HEK293 (cell line): ENCODE measurements at regions not wholly inside any gene's neighbourhood (a gene's known extent, or its start where the extent isn't known, plus 50 kb on each side); places are given as distances from the start of the nearest gene placed in this dataset.
A peak's percentile ranks its signal among the peaks of the same experiment; 100 is the strongest.

ENCODE experiments used
- EGR2 ChIP-seq: fragments of 450-650 bp; formaldehyde crosslinking; IDR thresholded peaks from 2 replicates; pipeline ENCODE4 v1.5.1; 2016; ENCODE audit warnings: low read depth, missing biosample characterization, missing genetic modification characterization
- FEZF1 ChIP-seq: fragments of 450-650 bp; formaldehyde crosslinking; IDR thresholded peaks from 2 replicates; pipeline ENCODE4 v1.5.1; 2016; ENCODE audit warnings: missing biosample characterization, missing genetic modification characterization
- GLI2 ChIP-seq: fragments of 450-650 bp; formaldehyde crosslinking; IDR thresholded peaks from 2 replicates; pipeline ENCODE4; 2017; ENCODE audit warnings: missing biosample characterization, missing genetic modification characterization, low read depth, borderline replicate concordance
- GLI4 ChIP-seq: fragments of 450-650 bp; formaldehyde crosslinking; IDR thresholded peaks from 2 replicates; pipeline ENCODE4 v1.5.1; 2016; ENCODE audit warnings: missing biosample characterization, missing genetic modification characterization
- GLIS1 ChIP-seq: fragments of 450-650 bp; formaldehyde crosslinking; IDR thresholded peaks from 2 replicates; pipeline ENCODE4 v1.5.1; 2016; ENCODE audit warnings: missing biosample characterization, missing genetic modification characterization
- HOXD13 ChIP-seq: sonication (generic); formaldehyde crosslinking; IDR thresholded peaks from 2 replicates; pipeline ENCODE4 v1.8.0; 2022; ENCODE audit warnings: missing genetic modification reagents, borderline replicate concordance
- IKZF3 ChIP-seq: fragments of 450-650 bp; IDR thresholded peaks from 2 replicates; pipeline ENCODE4 v1.5.0; 2018; ENCODE audit warnings: missing biosample characterization, mild to moderate bottlenecking, missing genetic modification characterization, moderate library complexity
- KLF1 ChIP-seq: fragments of 450-650 bp; formaldehyde crosslinking; IDR thresholded peaks from 2 replicates; pipeline ENCODE4 v1.5.1; 2016; ENCODE audit warnings: missing biosample characterization, missing genetic modification characterization
- MYNN ChIP-seq: fragments of 450-650 bp; formaldehyde crosslinking; IDR thresholded peaks from 2 replicates; pipeline ENCODE4 v1.5.1; 2016; ENCODE audit warnings: missing biosample characterization, missing genetic modification characterization, borderline replicate concordance
- OSR2 ChIP-seq: fragments of 450-650 bp; formaldehyde crosslinking; IDR thresholded peaks from 2 replicates; pipeline ENCODE4 v1.5.1; 2016; ENCODE audit warnings: missing biosample characterization, missing genetic modification characterization
- OVOL3 ChIP-seq: fragments of 450-650 bp; formaldehyde crosslinking; IDR thresholded peaks from 2 replicates; pipeline ENCODE4 v1.5.1; 2016; ENCODE audit warnings: missing biosample characterization, missing genetic modification characterization
- YY1 ChIP-seq: fragments of 450-650 bp; formaldehyde crosslinking; IDR thresholded peaks from 2 replicates; pipeline ENCODE4 v1.5.1; 2018; ENCODE audit warnings: missing biosample characterization, missing genetic modification characterization
- ZBTB17 ChIP-seq: fragments of 450-650 bp; formaldehyde crosslinking; IDR thresholded peaks from 2 replicates; pipeline ENCODE4 v1.5.1; 2016; ENCODE audit warnings: missing biosample characterization, missing genetic modification characterization
- ZEB2 ChIP-seq: fragments of 450-650 bp; formaldehyde crosslinking; IDR thresholded peaks from 2 replicates; pipeline ENCODE4 v1.5.1; 2016; ENCODE audit warnings: missing biosample characterization, missing genetic modification characterization
- ZNF10 ChIP-seq: fragments of 450-650 bp; formaldehyde crosslinking; IDR thresholded peaks from 2 replicates; pipeline ENCODE4 v1.5.1; 2017; ENCODE audit warnings: missing biosample characterization, missing genetic modification characterization
- ZNF112 ChIP-seq: fragments of 450-650 bp; formaldehyde crosslinking; IDR thresholded peaks from 2 replicates; pipeline ENCODE4 v1.5.0; 2017; ENCODE audit warnings: missing biosample characterization, missing genetic modification characterization
- ZNF114 ChIP-seq: fragments of 450-650 bp; formaldehyde crosslinking; IDR thresholded peaks from 2 replicates; pipeline ENCODE4 v1.5.0; 2017; ENCODE audit warnings: missing biosample characterization, missing genetic modification characterization
- ZNF16 ChIP-seq: fragments of 450-650 bp; formaldehyde crosslinking; IDR thresholded peaks from 2 replicates; pipeline ENCODE4 v1.5.1; 2016; ENCODE audit warnings: low read depth, missing biosample characterization, missing genetic modification characterization
- ZNF221 ChIP-seq: fragments of 450-650 bp; formaldehyde crosslinking; IDR thresholded peaks from 2 replicates; pipeline ENCODE4 v1.5.1; 2017; ENCODE audit warnings: missing biosample characterization, missing genetic modification characterization, borderline replicate concordance
- ZNF23 ChIP-seq: fragments of 450-650 bp; formaldehyde crosslinking; IDR thresholded peaks from 2 replicates; pipeline ENCODE4 v1.5.1; 2016; ENCODE audit warnings: missing biosample characterization, missing genetic modification characterization, borderline replicate concordance
- ZNF335 ChIP-seq: fragments of 450-650 bp; formaldehyde crosslinking; conservative IDR thresholded peaks from 2 replicates; pipeline ENCODE4 v1.5.1; 2016; ENCODE audit warnings: missing biosample characterization, missing genetic modification characterization
- ZNF488 ChIP-seq: fragments of 450-650 bp; formaldehyde crosslinking; IDR thresholded peaks from 2 replicates; pipeline ENCODE4 v1.5.1; 2016; ENCODE audit warnings: missing biosample characterization, missing genetic modification characterization
- ZNF521 ChIP-seq: fragments of 450-650 bp; formaldehyde crosslinking; IDR thresholded peaks from 2 replicates; pipeline ENCODE4 v1.5.1; 2017; ENCODE audit warnings: missing biosample characterization, mild to moderate bottlenecking, missing genetic modification characterization
- ZNF548 ChIP-seq: fragments of 450-650 bp; formaldehyde crosslinking; IDR thresholded peaks from 2 replicates; pipeline ENCODE4 v1.5.1; 2016; ENCODE audit warnings: missing biosample characterization, missing genetic modification characterization
- ZNF654 ChIP-seq: fragments of 450-650 bp; formaldehyde crosslinking; IDR thresholded peaks from 2 replicates; pipeline ENCODE4 v1.5.1; 2016; ENCODE audit warnings: low read depth, missing biosample characterization, missing genetic modification characterization
- ZNF768 ChIP-seq: fragments of 450-650 bp; formaldehyde crosslinking; IDR thresholded peaks from 2 replicates; pipeline ENCODE4 v1.5.1; 2018; ENCODE audit warnings: missing biosample characterization, mild to moderate bottlenecking, missing genetic modification characterization
- ZNF785 ChIP-seq: fragments of 450-650 bp; formaldehyde crosslinking; IDR thresholded peaks from 2 replicates; pipeline ENCODE4 v1.5.1; 2016; ENCODE audit warnings: missing biosample characterization, missing genetic modification characterization
- ZNF830 ChIP-seq: fragments of 450-650 bp; IDR thresholded peaks from 2 replicates; pipeline ENCODE4 v1.5.0; 2018; ENCODE audit warnings: missing biosample characterization, missing genetic modification characterization, low read depth, mild to moderate bottlenecking, moderate library complexity
- ZSCAN16 ChIP-seq: fragments of 450-650 bp; formaldehyde crosslinking; IDR thresholded peaks from 2 replicates; pipeline ENCODE4 v1.5.1; 2016; ENCODE audit warnings: missing biosample characterization, missing genetic modification characterization
- ZSCAN18 ChIP-seq: fragments of 450-650 bp; formaldehyde crosslinking; IDR thresholded peaks from 2 replicates; pipeline ENCODE4 v1.5.1; 2016; ENCODE audit warnings: missing biosample characterization, missing genetic modification characterization
- ZSCAN23 ChIP-seq: fragments of 450-650 bp; formaldehyde crosslinking; IDR thresholded peaks from 2 replicates; pipeline ENCODE4 v1.5.1; 2016; ENCODE audit warnings: missing biosample characterization, missing genetic modification characterization
- TF ChIP-seq, protein P1 (sequence below): fragments of 450-650 bp; formaldehyde crosslinking; conservative IDR thresholded peaks from 2 replicates; pipeline ENCODE4 v1.5.1; 2016; ENCODE audit warnings: low read depth, missing biosample characterization, missing genetic modification characterization
- TF ChIP-seq, protein P2 (sequence below): fragments of 450-650 bp; formaldehyde crosslinking; optimal IDR thresholded peaks from 2 replicates; pipeline ENCODE3; 2016; ENCODE audit warnings: missing biosample characterization, mild to moderate bottlenecking, missing genetic modification characterization

DNA sequence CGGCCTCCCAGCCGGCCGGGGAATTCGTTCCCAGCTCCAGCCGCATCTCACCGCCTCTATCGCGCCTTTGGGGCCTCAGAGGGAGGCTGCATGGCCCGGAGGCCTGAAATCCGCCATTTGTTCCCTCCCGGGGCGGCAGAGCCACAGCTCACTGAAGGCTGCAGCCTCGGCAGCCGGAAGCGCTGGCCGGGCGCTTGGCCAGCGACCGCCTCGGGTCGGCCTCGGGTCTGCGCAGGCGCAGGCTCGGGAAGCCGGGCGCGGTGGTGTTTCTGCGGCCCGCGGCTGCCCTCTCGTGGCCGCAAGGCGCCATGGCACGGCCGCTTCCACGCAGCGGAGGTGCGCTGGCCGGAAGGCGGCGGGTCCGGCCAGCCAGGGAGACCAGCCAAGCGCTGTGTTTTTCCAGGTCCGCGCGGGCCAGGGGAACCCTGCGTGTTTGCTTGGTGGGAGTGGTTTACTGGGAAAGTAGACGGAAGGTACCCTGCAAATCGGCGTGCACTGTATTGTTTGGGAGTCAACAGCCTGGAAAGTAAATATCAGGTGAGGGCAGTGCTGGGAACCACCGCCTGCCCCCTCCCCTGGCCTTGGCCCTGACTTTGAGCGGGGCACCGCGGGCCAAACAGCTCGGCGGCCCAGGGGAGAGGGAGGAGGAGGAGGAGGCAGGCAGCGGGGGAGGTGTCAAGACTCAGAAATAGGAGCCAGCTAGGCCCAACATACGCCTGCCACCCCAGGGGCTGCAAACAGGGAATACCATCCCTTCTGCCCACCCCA is 52.7 kb upstream of the CD34 start (continued):
- TF ChIP-seq ZSCAN18 (tag by site-specific recombination) = no peak
- TF ChIP-seq MYNN (tag by site-specific recombination) = no peak
- no peak for TF ChIP-seq FEZF1
- no peak for TF ChIP-seq HOXD13 (CRISPR knock-in tag)
- peak; percentile 46 for TF ChIP-seq ZNF335 (tag by site-specific recombination)
- TF ChIP-seq ZNF488 (tag by site-specific recombination) = no peak
- no peak for TF ChIP-seq ZNF548 (tag by site-specific recombination)
- no peak for TF ChIP-seq GLI2 (tag by site-specific recombination)
- peak; percentile 41; the same call in 1 of the 2 replicates for TF ChIP-seq GLIS1 (tag by site-specific recombination)
- TF ChIP-seq, protein P1, sequence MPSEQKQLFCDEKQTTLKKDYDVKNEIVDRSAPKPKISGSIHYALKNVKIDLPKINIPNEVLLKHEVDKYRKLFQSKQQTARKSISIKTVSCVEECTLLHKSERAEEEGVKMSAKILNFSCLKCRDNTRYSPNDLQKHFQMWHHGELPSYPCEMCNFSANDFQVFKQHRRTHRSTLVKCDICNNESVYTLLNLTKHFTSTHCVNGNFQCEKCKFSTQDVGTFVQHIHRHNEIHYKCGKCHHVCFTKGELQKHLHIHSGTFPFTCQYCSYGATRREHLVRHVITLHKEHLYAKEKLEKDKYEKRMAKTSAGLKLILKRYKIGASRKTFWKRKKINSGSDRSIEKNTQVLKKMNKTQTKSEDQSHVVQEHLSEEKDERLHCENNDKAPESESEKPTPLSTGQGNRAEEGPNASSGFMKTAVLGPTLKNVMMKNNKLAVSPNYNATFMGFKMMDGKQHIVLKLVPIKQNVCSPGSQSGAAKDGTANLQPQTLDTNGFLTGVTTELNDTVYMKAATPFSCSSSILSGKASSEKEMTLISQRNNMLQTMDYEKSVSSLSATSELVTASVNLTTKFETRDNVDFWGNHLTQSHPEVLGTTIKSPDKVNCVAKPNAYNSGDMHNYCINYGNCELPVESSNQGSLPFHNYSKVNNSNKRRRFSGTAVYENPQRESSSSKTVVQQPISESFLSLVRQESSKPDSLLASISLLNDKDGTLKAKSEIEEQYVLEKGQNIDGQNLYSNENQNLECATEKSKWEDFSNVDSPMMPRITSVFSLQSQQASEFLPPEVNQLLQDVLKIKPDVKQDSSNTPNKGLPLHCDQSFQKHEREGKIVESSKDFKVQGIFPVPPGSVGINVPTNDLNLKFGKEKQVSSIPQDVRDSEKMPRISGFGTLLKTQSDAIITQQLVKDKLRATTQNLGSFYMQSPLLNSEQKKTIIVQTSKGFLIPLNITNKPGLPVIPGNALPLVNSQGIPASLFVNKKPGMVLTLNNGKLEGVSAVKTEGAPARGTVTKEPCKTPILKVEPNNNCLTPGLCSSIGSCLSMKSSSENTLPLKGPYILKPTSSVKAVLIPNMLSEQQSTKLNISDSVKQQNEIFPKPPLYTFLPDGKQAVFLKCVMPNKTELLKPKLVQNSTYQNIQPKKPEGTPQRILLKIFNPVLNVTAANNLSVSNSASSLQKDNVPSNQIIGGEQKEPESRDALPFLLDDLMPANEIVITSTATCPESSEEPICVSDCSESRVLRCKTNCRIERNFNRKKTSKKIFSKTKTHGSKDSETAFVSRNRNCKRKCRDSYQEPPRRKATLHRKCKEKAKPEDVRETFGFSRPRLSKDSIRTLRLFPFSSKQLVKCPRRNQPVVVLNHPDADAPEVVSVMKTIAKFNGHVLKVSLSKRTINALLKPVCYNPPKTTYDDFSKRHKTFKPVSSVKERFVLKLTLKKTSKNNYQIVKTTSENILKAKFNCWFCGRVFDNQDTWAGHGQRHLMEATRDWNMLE (tag by site-specific recombination) = peak; percentile 52; the same call in 1 of the 2 replicates
- TF ChIP-seq, protein P2, sequence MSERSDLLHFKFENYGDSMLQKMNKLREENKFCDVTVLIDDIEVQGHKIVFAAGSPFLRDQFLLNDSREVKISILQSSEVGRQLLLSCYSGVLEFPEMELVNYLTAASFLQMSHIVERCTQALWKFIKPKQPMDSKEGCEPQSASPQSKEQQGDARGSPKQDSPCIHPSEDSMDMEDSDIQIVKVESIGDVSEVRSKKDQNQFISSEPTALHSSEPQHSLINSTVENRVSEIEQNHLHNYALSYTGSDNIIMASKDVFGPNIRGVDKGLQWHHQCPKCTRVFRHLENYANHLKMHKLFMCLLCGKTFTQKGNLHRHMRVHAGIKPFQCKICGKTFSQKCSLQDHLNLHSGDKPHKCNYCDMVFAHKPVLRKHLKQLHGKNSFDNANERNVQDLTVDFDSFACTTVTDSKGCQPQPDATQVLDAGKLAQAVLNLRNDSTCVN = peak; percentile 53
- TF ChIP-seq ZEB2 = 0 out of 2 replicates have a peak, but pooled peaks have one; percentile 21
- no peak for TF ChIP-seq KLF1 (tag by site-specific recombination)
- no peak for TF ChIP-seq ZNF23 (tag by site-specific recombination)
- peak; percentile 47 for TF ChIP-seq ZNF654 (tag by site-specific recombination)
- TF ChIP-seq ZNF785 (tag by site-specific recombination) = no peak
- no peak for TF ChIP-seq ZNF830 (tag by site-specific recombination)
- TF ChIP-seq IKZF3 = no peak
- no peak for TF ChIP-seq ZSCAN23
- no peak for TF ChIP-seq ZNF16 (tag by site-specific recombination)
- 0 out of 2 replicates have a peak, but pooled peaks have one; percentile 24 for TF ChIP-seq EGR2
- TF ChIP-seq ZNF112 (tag by site-specific recombination) = no peak
- TF ChIP-seq ZNF221 (tag by site-specific recombination) = no peak
- TF ChIP-seq ZNF10 (tag by site-specific recombination) = peak; percentile 93
- TF ChIP-seq YY1 (tag by site-specific recombination) = peak; percentile 77
- no peak for TF ChIP-seq ZNF521
- no peak for TF ChIP-seq ZBTB17 (tag by site-specific recombination)
- TF ChIP-seq ZNF114 (tag by site-specific recombination) = no peak
- TF ChIP-seq OVOL3 (tag by site-specific recombination) = no peak
- TF ChIP-seq ZSCAN16 (tag by site-specific recombination) = no peak
- no peak for TF ChIP-seq ZNF768 (tag by site-specific recombination)
- TF ChIP-seq GLI4 (tag by site-specific recombination) = no peak
- 0 out of 2 replicates have a peak, but pooled peaks have one; percentile 24 for TF ChIP-seq OSR2 (tag by site-specific recombination)
